LNCaP clone FGC (cell line): ENCODE measurements at regions not wholly inside any gene's neighbourhood (a gene's known extent, or its start where the extent isn't known, plus 50 kb on each side); places are given as distances from the start of the nearest gene placed in this dataset.

Experiments
- DNase-seq: peaks from one replicate; pipeline ENCODE4 v3.0.0-alpha.2; 2011; ENCODE audit warnings: low read depth
- H3K4me3 ChIP-seq: 2 replicates; pipeline ENCODE4 v1.5.1; 2011; ENCODE audit warnings: mild to moderate bottlenecking, low read depth, low read length, control low read depth
- TF ChIP-seq, protein P1 (sequence below): IDR thresholded peaks from 2 replicates; pipeline ENCODE4 v1.5.1; 2012; ENCODE audit warnings: mild to moderate bottlenecking; ENCODE audit not compliant: control insufficient read depth, insufficient read depth; ENCODE audit errors: extremely low read depth

DNA sequence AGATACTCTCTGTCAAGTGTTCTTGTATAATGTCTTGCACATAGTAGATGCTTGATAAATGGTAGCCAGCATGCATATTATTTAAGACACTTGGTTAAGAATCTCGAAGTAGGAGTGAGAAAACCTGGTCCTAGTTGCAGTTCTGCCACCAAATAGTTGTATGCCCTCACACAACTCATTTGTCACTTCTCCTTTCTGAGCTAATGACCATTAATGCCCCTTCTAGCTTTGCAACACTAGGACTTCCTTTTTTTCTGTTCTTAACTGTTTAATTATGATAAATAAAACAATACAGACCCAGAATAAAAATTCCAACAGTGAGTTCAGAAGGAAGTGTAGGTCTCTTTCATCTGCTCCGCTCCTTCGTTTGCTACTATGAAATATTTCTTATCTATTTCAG lies 453.6 kb downstream of the TMEM135 start:
- DNase-seq: no peak
- TF ChIP-seq, protein P1, sequence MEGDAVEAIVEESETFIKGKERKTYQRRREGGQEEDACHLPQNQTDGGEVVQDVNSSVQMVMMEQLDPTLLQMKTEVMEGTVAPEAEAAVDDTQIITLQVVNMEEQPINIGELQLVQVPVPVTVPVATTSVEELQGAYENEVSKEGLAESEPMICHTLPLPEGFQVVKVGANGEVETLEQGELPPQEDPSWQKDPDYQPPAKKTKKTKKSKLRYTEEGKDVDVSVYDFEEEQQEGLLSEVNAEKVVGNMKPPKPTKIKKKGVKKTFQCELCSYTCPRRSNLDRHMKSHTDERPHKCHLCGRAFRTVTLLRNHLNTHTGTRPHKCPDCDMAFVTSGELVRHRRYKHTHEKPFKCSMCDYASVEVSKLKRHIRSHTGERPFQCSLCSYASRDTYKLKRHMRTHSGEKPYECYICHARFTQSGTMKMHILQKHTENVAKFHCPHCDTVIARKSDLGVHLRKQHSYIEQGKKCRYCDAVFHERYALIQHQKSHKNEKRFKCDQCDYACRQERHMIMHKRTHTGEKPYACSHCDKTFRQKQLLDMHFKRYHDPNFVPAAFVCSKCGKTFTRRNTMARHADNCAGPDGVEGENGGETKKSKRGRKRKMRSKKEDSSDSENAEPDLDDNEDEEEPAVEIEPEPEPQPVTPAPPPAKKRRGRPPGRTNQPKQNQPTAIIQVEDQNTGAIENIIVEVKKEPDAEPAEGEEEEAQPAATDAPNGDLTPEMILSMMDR: no peak
- H3K4me3 ChIP-seq: no peak overlapping the region

DNA sequence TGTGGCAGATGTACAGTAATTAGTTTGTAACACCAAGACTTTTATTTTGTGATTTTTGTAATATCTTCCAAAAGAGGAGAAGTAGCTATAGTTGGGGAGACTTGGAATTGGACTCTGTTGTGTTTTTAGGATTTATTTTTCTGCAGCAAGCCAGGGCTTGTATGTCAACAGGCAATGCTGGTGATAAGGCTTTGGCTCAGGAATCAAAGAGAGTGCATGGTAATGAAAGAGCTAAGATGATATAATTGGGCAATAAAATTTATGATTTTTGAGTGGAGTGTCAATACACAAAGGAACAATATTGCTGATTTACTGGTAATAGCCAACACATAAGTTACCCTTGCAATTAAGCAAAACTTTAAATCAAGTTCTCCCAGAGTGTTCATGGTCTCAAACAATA lies 452.9 kb downstream of the TMEM135 start:
- no peak overlapping the region for H3K4me3 ChIP-seq

DNA sequence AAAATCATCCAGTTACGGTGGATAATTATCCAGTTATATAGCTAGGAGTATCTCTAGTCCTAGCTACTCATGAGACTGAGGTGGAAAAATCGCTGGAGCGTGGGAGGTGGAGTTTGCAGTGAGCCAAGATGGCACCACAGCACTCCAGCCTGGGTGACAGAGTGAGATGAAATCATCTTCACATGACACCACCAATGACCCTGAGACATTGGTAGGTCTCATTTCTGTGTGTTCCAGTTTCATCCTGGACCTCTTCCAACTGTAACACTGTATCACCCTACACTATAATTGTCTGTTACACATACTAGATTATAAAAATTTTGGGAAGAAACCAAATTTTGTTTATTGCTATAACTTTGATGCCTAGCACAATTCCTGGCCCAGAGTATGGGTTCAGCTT lies 446.8 kb downstream of the TMEM135 start:
- TF ChIP-seq, protein P1: no peak
- DNase-seq: no peak
- no peak overlapping the region for H3K4me3 ChIP-seq

More for the DNA sequence above, 452.9 kb downstream of the TMEM135 start:
- DNase-seq: no peak
- TF ChIP-seq, protein P1: no peak

DNA sequence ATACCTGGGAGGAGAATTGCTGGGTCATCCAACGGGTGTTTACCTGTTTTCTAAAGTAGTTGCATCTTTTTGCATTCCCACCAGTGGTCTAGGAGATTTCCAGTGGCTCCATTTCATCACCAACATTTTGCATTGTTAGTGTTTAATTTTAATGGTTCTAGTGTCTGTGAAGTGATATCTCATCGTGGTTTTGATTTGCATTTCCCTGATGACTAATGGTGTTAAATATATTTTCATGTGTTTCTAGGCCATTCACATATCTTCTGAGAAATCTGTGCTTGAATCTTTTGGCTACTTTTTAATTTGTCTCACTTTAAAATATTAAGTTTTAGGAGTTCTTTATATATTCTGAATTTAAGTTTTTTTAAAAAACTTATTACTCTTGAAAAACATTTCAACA lies 439.6 kb downstream of the TMEM135 start:
- no peak overlapping the region for H3K4me3 ChIP-seq
- TF ChIP-seq, protein P1: no peak
- no peak for DNase-seq

DNA sequence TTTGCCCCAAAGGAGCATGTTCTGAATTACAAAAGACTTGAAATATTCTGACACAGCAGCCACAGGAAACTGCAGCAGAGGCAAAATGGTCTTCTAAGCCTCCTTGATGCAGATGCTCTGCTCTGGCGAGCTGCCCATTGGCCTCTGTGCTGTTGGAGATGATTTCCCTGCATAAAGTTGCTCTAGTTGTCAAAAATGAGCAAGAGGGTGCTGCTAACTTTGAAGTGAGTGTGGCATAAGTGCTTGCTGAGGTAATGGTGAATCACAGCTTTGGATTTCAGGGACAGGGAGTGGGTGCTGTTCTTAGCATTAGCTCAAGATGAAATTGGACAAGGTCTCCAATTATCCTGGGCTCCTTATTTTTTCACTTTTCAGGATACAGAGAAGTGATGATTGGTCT lies 435.4 kb downstream of the TMEM135 start:
- DNase-seq: no peak
- TF ChIP-seq, protein P1: no peak
- no peak overlapping the region for H3K4me3 ChIP-seq

DNA sequence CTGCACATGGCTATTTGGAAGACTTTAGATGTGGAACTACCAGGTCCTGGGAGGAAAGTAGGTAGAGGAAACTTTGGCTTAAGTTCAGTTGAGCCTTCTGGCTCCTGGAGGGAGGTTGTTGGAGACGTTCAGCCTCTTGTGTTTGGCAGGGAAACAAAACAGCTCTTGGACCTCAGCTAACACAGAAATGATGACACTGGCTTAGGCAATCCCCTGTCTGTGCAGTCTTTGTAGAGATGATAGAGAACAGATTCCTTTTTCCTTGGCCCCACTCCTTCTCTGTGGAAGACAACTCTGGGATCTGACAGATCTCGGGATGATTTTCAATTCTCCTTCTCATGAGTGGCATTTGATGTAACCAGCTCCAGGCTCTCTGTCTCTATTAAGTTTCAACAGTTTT lies 428.5 kb downstream of the TMEM135 start:
- H3K4me3 ChIP-seq: no peak overlapping the region
- DNase-seq: no peak
- TF ChIP-seq, protein P1: no peak

DNA sequence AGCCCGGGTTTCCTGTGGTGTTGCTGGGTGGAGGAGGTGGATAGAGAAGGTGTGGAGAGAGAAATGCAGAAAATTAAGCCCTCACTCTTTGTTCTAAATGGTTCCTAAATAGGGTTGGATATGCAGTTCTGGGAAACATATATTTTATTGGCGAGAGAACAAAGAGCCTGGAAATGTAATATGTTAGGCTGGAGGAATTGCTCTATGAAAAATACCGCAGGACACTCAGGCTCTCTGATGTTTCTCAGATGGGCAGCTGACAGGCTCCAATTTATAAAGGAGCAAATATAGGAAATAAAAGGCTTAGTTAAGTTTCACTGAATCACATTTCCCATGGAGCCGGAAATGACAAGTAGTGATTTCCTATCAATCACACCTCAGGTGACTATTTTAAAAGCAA lies 428.0 kb downstream of the TMEM135 start:
- TF ChIP-seq, protein P1: no peak
- H3K4me3 ChIP-seq: no peak overlapping the region
- no peak for DNase-seq
